Ishikawa (cell line): ENCODE measurements at regions not wholly inside any gene's neighbourhood (a gene's known extent, or its start where the extent isn't known, plus 50 kb on each side); places are given as distances from the start of the nearest gene placed in this dataset.

Experiments used
- CEBPB ChIP-seq: IDR thresholded peaks from 2 replicates; pipeline ENCODE4 v1.6.1; 2012
- CREB1 ChIP-seq: IDR thresholded peaks from 2 replicates; pipeline ENCODE4 v1.6.1; 2012; ENCODE audit warnings: low read depth
- EGR1 ChIP-seq: IDR thresholded peaks from 2 replicates; pipeline ENCODE4 v1.6.1; 2012
- EP300 ChIP-seq: IDR thresholded peaks from 2 replicates; pipeline ENCODE4 v1.6.1; 2012; ENCODE audit warnings: borderline replicate concordance
- FOXM1 ChIP-seq: IDR thresholded peaks from 2 replicates; pipeline ENCODE4 v1.6.1; 2012; ENCODE audit warnings: low read depth, borderline replicate concordance
- NFIC ChIP-seq: IDR thresholded peaks from 2 replicates; pipeline ENCODE4 v1.6.1; 2012
- RAD21 ChIP-seq: IDR thresholded peaks from 2 replicates; pipeline ENCODE4 v1.6.1; 2012; ENCODE audit warnings: low read depth
- REST ChIP-seq: IDR thresholded peaks from 2 replicates; pipeline ENCODE4 v1.6.1; 2012; ENCODE audit warnings: low read depth, mild to moderate bottlenecking
- TAF1 ChIP-seq: IDR thresholded peaks from 2 replicates; pipeline ENCODE4 v1.6.1; 2012; ENCODE audit warnings: low read depth, mild to moderate bottlenecking
- TCF12 ChIP-seq: IDR thresholded peaks from 2 replicates; pipeline ENCODE4 v1.6.1; 2012; ENCODE audit warnings: low read depth
- TEAD4 ChIP-seq: IDR thresholded peaks from 2 replicates; pipeline ENCODE4 v1.6.1; 2012
- YY1 ChIP-seq: IDR thresholded peaks from 2 replicates; pipeline ENCODE4 v1.6.1; 2012; ENCODE audit warnings: low read depth
- ZBTB7A ChIP-seq: IDR thresholded peaks from 2 replicates; pipeline ENCODE4 v1.6.1; 2012; ENCODE audit warnings: low read depth
- TF ChIP-seq, protein P1 (sequence below): IDR thresholded peaks from 2 replicates; pipeline ENCODE4 v1.6.1; 2012
- TF ChIP-seq, protein P2 (sequence below): IDR thresholded peaks from 2 replicates; pipeline ENCODE4 v1.6.1; 2012

DNA sequence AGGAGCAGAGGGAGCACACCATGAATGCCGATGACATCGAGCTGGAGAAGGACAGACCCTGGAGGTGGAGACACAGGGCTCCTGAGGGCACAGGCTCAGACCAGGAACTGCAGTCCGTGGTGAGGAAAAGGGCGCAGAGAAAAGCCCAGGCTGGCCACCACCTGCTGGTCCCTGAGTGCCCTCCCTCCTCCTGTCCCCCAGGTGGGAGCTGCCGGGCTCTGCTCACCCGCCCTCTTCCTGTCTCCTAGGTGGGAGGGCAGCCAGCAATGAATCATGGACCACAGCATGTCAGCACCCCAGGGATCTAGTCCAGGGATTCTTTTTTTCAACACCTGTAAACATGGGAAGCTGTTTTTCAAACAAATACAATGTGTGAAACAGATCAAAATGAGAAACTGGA lies 94.6 kb upstream of the ARHGEF7 start:
- TF ChIP-seq NFIC (no peak), TCF12 (no peak), FOXM1 (no peak), CEBPB (no peak), RAD21 (no peak), REST (no peak), EGR1 (no peak), TEAD4 (no peak), CREB1 (no peak), ZBTB7A (no peak), YY1 (no peak), EP300 (no peak)
- TF ChIP-seq, protein P1, sequence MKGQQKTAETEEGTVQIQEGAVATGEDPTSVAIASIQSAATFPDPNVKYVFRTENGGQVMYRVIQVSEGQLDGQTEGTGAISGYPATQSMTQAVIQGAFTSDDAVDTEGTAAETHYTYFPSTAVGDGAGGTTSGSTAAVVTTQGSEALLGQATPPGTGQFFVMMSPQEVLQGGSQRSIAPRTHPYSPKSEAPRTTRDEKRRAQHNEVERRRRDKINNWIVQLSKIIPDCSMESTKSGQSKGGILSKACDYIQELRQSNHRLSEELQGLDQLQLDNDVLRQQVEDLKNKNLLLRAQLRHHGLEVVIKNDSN = no peak

DNA sequence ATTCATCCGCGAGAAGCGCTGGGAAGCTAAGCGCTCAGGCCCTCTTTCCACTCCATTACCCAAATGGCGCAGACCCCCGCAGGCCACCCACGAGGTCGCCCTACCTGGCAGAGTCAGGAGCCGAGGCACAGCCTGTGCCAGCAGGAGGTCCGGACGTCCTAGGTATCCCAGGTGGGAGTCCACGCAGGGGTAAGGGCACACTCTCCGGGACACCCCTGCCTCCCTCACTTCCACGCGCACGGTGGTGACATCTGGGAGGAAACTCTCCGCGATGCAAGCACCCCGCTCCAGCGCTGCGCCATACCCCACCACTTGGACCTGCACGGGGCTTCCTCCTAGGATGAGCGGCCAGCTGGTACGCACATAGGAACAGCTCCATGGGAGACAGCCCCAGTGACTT lies 95.1 kb upstream of the ARHGEF7 start:
- TF ChIP-seq EGR1 (no peak), EP300 (no peak), TCF12 (no peak)

GRCh38 chr13:111017755-111018459 lies 97.2 kb upstream of the ARHGEF7 start:
- no peak for TF ChIP-seq CEBPB

- TF ChIP-seq FOXM1 (no peak), TCF12 (no peak), CREB1 (no peak), ZBTB7A (no peak), TAF1 (no peak), CEBPB (no peak), TEAD4 (no peak), NFIC (no peak), EGR1 (no peak), EP300 (no peak), YY1 (no peak)
- TF ChIP-seq, protein P2, sequence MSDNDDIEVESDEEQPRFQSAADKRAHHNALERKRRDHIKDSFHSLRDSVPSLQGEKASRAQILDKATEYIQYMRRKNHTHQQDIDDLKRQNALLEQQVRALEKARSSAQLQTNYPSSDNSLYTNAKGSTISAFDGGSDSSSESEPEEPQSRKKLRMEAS = no peak
Measured at GRCh38 chr13:111013196-111013595, 98.3 kb upstream of the ANKRD10 start.

GRCh38 chr13:111011899-111012298 lies 97.0 kb upstream of the ANKRD10 start:
- TF ChIP-seq RAD21 = no peak
- TF ChIP-seq, protein P1 = no peak
- TF ChIP-seq REST = no peak
- TF ChIP-seq TAF1 = no peak
- no peak for TF ChIP-seq CEBPB
- TF ChIP-seq EGR1 = no peak
- no peak for TF ChIP-seq CREB1
- no peak for TF ChIP-seq ZBTB7A
- TF ChIP-seq, protein P2 = no peak
- TF ChIP-seq FOXM1 = no peak
- no peak for TF ChIP-seq NFIC
- TF ChIP-seq TEAD4 = no peak
- no peak for TF ChIP-seq EP300
- no peak for TF ChIP-seq YY1
- TF ChIP-seq TCF12 = no peak

GRCh38 chr13:111008351-111008750 lies 93.5 kb upstream of the ANKRD10 start:
- no peak for TF ChIP-seq YY1
- no peak for TF ChIP-seq REST
- no peak for TF ChIP-seq EGR1
- no peak for TF ChIP-seq EP300
- no peak for TF ChIP-seq ZBTB7A
